ENCODE measurements at regions not wholly inside any gene's neighbourhood (a gene's known extent, or its start where the extent isn't known, plus 50 kb on each side); places are given as distances from the start of the nearest gene placed in this dataset.

DNA sequence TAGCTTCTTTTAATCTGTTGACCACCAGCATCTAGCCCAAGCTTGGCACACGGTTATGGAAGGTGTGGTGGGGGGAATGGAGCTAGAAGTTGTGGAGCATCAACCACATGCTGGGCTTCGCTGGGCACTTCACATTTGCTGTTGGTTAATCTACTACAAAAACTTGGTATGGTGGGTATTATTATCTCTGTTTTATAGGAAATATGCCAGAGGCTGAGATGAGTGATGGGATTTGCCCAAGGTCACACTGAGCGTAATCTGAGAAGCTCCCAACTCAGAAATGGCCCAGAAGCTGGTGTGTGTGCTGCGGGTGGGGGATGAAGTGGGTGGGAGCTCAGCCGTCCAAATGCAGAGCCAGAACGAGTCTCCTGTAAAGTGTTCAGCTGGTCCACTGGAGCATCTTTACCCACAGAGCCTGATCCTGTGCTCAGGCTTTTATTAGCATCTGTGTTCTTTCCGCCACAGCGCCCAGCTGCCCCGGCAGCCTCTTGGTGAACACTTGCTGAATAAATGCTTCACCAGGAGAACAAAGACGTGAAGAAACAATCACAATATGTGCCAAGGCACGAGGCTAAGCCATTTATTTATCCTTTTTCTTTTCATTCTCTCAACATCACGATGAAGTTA is 98.6 kb upstream of the JUN start:
- ChIA-PET CTCF (interaction anchor here (0.8 to 1.2 kb wide), 2 partner anchors 20 to 113 kb away, joined by 3 read pairs; no protein-coding TSS in a partner anchor), POLR2A (interaction anchor here (0.9 to 1.6 kb wide), 2 partner anchors 51 to 96 kb away, joined by 3 read pairs; no protein-coding TSS in a partner anchor)
- no peaks in the 10 kb centered on the region for H3K27me3 ChIP-seq (ENCODE audit: control insufficient read depth, insufficient read depth, low read length)
- H3K9me3 ChIP-seq (ENCODE audit: control insufficient read depth, insufficient read depth, low read length), result no peaks in the 10 kb centered on the region
- peak overlapping the region; percentile 88 for H3K27ac ChIP-seq (ENCODE audit: low read depth, low read length)
- DNase-seq (ENCODE audit: low read depth, low spot score), result no peak
- H3K4me3 ChIP-seq (ENCODE audit: low read depth, low read length), result no peak overlapping the region
- TF ChIP-seq CTCF (IDR thresholded peaks at IDR 0.05; ENCODE audit: low read depth, low read length), result no peak

GRCh38 chr1:58883037-58883887 is 99.4 kb upstream of the JUN start:
- Histone ChIP-seq H3K9me3 (ENCODE audit: control insufficient read depth, insufficient read depth, low read length) (no peaks in the 10 kb centered on the region), H3K27me3 (ENCODE audit: control insufficient read depth, insufficient read depth, low read length) (no peaks in the 10 kb centered on the region), H3K27ac (ENCODE audit: low read depth, low read length) (peak overlapping the region; percentile 88), H3K4me3 (ENCODE audit: low read depth, low read length) (no peak overlapping the region)
- TF ChIP-seq CTCF (IDR thresholded peaks at IDR 0.05; ENCODE audit: low read depth, low read length), result no peak
- ChIA-PET CTCF (interaction anchor here (1.2 kb wide), 1 partner anchor 114 kb away, joined by 3 read pairs; no protein-coding TSS in a partner anchor), POLR2A (interaction anchor here (0.9 to 1.6 kb wide), 3 partner anchors 17 to 97 kb away, joined by 3 to 4 read pairs (median 3); no protein-coding TSS in a partner anchor)
- DNase-seq (ENCODE audit: low read depth, low spot score), result peak; percentile 79

GRCh38 chr1:58883888-58884482 is 100.1 kb upstream of the JUN start:
- ChIA-PET POLR2A (interaction anchor here (0.9 to 1.6 kb wide), 2 partner anchors 17 to 98 kb away, joined by 3 to 4 read pairs; no protein-coding TSS in a partner anchor), CTCF (no interaction called here)
- no peaks in the 10 kb centered on the region for H3K9me3 ChIP-seq (ENCODE audit: control insufficient read depth, insufficient read depth, low read length)
- peak overlapping the region; percentile 88 for H3K27ac ChIP-seq (ENCODE audit: low read depth, low read length)
- no peak overlapping the region for H3K4me3 ChIP-seq (ENCODE audit: low read depth, low read length)
- DNase-seq (ENCODE audit: low read depth, low spot score), result no peak
- no peaks in the 10 kb centered on the region for H3K27me3 ChIP-seq (ENCODE audit: control insufficient read depth, insufficient read depth, low read length)
- no peak for TF ChIP-seq CTCF (IDR thresholded peaks at IDR 0.05; ENCODE audit: low read depth, low read length)

- H3K9me3 ChIP-seq (ENCODE audit: control insufficient read depth, insufficient read depth, low read length), result no peaks in the 10 kb centered on the region
- CTCF ChIA-PET, result no interaction called here
- DNase-seq (ENCODE audit: low read depth, low spot score), result no peak
- no peak overlapping the region for H3K4me3 ChIP-seq (ENCODE audit: low read depth, low read length)
- H3K27ac ChIP-seq (ENCODE audit: low read depth, low read length), result no peak overlapping the region
- POLR2A ChIA-PET, result no interaction called here
- H3K27me3 ChIP-seq (ENCODE audit: control insufficient read depth, insufficient read depth, low read length), result no peaks in the 10 kb centered on the region
- no peak for TF ChIP-seq CTCF (IDR thresholded peaks at IDR 0.05; ENCODE audit: low read depth, low read length)
Measured at GRCh38 chr1:58884706-58885661, 101.1 kb upstream of the JUN start.

Measured in AG04450 (cell line).